GM21515 (cell line): ENCODE measurements at regions not wholly inside any gene's neighbourhood (a gene's known extent, or its start where the extent isn't known, plus 50 kb on each side); places are given as distances from the start of the nearest gene placed in this dataset.

Experiments
- ATAC-seq: cut with Tn5 transposase; IDR thresholded peaks from one replicate; pipeline ENCODE4 v1.9.1; 2021; ENCODE audit not compliant: unreplicated experiment

DNA sequence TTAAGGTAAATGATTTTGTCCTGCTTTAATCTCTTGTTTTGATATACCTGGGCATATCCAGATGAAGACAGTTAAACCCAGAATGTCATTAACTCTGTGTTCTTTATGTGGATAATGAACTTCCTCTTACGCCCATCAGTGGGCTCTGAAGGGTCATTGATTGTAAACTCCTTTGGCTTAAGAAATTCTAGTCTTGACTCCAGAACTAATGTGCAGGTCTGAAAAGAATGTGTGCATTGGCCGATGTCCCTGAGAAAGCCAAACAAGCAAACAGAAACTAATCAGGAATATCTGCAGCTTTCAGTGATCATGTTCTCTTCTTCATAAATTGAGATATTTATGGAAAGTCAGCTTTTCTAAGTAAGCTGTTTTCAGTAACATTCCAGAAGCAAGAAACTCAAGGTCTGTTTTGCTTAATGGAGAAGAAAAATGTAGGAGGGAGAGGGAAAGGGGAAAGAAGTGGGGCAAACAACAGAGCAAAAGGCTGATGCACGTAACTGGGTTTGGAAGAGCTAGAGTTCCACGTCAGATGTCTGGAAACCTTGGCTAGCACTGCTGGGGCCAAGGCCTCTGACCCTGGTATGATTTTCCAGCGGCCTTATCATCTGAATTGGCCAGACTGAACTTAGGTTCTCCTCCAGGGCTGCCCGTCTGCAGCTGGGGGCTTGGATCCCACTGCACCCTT lies 61.3 kb upstream of the FHL2 start:
- no peak for ATAC-seq

DNA sequence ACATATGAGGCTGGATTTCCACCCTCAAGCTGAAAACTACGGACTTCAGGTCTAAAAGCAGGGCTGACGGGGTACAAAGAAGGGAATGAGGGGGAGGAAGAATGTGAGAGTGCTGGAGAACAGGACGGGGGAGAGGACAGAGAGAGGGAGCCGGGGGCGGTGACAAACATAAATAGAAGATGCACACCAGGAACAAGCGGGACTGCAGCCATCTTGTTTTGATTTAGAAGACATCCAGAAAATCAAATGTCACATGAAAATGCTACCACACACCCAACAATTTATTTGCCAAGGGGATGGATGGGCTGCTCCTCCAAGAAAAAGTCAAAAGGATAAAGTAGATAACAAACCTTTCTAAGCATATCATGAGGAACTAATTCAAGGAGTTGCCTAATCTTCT lies 59.2 kb upstream of the FHL2 start:
- no peak for ATAC-seq

DNA sequence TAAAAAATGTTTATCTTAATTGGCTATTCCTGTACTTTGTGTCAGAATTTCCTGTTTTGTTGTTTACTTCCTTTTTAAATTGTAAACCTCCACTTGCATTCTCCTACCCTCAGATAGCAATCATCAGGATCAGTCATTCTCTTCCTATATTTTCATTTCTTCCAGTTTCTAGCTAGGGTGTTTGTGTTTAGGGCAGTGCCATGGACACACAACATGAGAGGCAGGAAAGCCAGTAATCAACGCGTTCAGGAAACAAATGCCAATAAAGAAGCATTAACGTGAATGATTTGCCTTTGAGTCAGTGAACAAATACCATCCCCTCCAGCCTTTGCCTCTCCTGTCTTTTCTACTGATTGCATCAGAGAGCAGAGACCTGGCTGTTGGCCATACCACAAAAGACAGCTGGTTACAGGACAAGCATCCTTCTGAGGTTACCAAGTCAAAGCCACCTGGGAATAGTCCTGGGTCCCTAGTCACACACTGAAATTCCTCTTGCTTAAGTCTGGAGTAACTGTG lies 56.7 kb upstream of the FHL2 start:
- no peak for ATAC-seq

DNA sequence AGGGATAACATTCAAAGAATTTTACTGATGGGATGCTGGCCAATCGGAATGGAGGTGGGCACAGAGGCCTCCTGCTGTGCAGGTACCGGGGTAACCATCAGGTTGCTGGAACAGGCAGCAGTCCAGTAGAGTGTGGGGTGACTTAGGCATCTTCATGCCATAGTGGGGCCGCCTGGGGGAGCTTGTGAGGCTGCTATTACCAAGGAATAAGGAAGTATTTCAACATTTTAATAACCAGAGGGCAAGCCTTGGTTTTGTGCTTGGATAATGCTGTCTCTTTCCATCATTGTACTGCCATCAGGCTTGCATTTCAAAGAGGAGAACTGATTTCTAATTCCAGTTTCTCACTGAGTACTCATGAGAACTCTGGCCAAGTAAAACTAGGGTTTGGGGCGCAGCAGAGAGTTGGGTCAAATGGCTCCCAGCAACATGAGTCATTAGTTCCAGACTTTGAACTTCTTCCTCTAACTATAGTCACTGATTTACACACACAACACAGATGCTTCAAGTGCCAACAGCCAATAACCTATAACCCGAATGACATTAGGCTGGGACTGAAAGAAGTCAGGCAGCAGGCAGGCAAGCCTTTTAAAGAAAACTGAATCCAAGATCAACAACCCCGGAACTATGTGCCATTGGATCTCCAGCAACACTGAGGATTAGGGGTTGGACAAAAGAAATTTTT lies 56.1 kb upstream of the FHL2 start:
- ATAC-seq = no peak

DNA sequence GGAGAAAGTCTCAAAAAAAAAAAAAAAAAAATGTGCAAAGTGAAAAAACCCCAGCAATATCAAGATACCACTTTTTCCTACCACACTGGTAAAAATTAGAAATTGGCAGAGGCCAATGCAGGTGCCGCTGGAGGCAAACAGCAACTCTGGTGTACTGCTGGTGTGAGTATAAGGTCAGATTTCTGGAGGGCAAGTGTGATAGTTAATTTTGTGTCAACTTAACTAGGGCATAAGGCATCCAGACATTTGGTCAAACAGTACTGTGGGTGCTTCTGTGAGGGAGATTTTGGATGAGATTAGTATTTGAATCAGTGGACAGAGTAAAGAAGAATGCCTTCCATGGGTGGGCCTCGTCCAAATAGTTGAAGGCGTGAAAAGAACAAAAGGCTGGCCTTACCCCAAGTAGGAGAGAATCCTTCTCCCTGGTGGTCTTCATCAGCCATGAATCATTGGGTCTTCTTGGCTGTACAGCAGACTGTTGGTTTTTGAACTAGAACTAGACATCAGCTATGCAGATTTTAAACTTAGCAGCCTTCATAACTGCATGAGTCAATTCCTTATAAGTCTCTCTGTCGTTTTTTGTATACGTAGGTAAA lies 52.8 kb upstream of the FHL2 start:
- no peak for ATAC-seq

DNA sequence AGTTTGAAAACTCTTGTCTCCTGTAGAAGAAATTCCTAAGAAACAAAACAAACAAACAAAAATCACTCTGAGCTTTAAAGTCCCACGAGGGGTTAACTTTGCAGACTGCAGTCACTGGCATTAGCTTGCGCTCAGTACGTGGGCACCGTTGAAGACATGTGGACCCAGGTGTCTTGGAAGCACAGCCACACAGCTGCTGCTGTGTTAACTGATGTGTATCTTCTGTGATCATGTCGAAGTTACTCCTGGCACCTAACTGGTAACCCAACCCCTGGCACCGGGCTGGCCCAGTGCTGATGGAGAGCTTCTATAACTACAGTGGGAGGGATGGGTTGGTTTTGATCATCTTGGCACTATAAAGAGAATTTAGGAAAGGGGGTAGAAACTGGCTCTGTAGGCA lies 51.6 kb upstream of the FHL2 start:
- ATAC-seq = no peak

DNA sequence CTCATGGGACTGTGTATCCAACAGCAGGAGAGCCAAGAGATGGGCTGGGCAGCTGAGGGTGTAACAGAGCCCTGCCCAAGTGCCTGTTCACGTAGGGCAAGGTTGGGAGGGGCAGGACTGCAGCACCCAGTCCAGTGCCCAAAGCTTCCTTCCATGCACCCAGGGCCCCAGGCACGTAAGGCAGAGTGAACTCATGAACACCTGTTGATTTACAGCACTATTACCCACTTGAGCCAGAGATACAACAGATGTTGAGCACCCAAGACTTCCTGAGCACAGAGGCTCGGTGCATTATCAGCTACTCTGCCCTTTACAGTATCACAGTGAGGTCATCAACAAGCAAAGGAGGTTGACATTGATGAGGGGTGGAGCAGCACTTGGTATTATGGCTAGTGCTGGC lies 50.2 kb upstream of the FHL2 start:
- no peak for ATAC-seq
